Activated T-helper 2 cell treated with anti-CD3 and anti-CD28 coated beads, Interferon-gamma antibody, Interleukin-2, Interleukin-4, amounts not matched to agents 10 μg/mL and 5 μg/mL and 100 μg/mL, durations not matched to agents 14 hours and 24 hours and 36 hours (primary cell): ENCODE measurements at regions not wholly inside any gene's neighbourhood (a gene's known extent, or its start where the extent isn't known, plus 50 kb on each side); places are given as distances from the start of the nearest gene placed in this dataset.

Source experiments
- DNase-seq: peaks from one replicate; pipeline ENCODE4 v3.0.0; 2021; ENCODE audit warnings: low spot score
- H3K27ac Mint-ChIP-seq: one replicate; pipeline ENCODE4 v1.8.0; 2021; ENCODE audit warnings: mixed read lengths
- H3K27me3 Mint-ChIP-seq: one replicate; pipeline ENCODE4 v1.8.0; 2021; ENCODE audit warnings: low read depth, mixed read lengths
- H3K36me3 Mint-ChIP-seq: one replicate; pipeline ENCODE4 v1.8.0; 2021; ENCODE audit warnings: low read depth, mixed read lengths
- H3K4me1 Mint-ChIP-seq: one replicate; pipeline ENCODE4 v1.8.0; 2021; ENCODE audit warnings: low read depth, mixed read lengths
- H3K4me3 Mint-ChIP-seq: one replicate; pipeline ENCODE4 v1.8.0; 2021; ENCODE audit warnings: low read depth, mild to moderate bottlenecking, moderate library complexity, mixed read lengths
- H3K9me3 Mint-ChIP-seq: one replicate; pipeline ENCODE4 v1.8.0; 2021; ENCODE audit warnings: mixed read lengths
- intact Hi-C: fragments of 100-400 bp; cut with micrococcal nuclease; formaldehyde crosslinking; loops from one replicate; pipeline ENCODE4 v1.15.1; 2023

DNA sequence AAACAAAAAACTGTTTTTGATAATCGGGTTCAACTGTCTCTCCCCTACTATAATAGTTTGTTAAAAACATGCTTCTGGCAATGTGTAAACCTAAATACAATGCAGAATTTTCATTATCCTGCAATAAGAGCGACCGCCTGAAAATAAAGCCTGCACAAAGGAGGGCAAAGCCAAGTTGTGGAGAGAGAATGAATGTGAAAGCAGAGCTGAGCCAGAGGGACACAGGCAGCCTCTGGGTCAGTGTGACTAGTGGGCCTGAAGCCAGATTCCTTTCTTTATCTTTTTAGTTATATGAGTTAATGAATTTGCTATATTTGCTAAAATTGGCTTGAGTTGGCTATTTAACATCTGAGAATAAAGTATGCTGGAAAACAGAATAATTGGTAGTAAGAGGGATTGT is 615.2 kb downstream of the PLA2G4A start:
- H3K9me3 Mint-ChIP-seq, result peaks cover 3% of the 10 kb centered on the region
- no peaks in the 10 kb centered on the region for H3K36me3 Mint-ChIP-seq
- no peaks in the 10 kb centered on the region for H3K27me3 Mint-ChIP-seq
- no peaks in the 10 kb centered on the region for H3K4me1 Mint-ChIP-seq
- no peak overlapping the region for H3K4me3 Mint-ChIP-seq
- intact Hi-C loops, result no loop called here
- DNase-seq, result no peak
- H3K27ac Mint-ChIP-seq, result no peak overlapping the region

DNA sequence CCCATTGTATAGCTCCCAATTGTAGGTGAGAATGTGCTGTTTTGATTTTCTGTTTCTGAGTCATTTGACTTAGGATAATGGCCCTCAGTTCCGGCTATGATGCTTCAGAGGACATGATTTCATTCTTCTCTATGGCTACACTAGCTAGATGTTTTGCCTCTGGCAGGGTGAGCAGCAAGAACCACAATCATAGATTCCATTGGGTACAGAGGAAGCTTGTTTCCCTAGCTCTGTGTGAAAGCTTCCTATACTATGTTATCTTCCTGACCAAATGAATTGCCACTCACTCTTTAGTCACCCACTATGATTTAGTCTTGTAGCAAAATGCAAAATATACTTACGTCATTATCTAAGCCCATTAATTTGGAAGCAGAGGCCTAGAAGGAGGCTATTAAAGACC is 616.3 kb downstream of the PLA2G4A start:
- Mint-ChIP-seq H3K9me3 (peaks cover 3% of the 10 kb centered on the region), H3K27me3 (no peaks in the 10 kb centered on the region), H3K36me3 (no peaks in the 10 kb centered on the region), H3K27ac (no peak overlapping the region), H3K4me3 (no peak overlapping the region), H3K4me1 (no peaks in the 10 kb centered on the region)
- no peak for DNase-seq
- intact Hi-C loops, result no loop called here

- H3K36me3 Mint-ChIP-seq, result no peaks in the 10 kb centered on the region
- intact Hi-C loops, result no loop called here
- H3K27me3 Mint-ChIP-seq, result no peaks in the 10 kb centered on the region
- DNase-seq, result no peak
- H3K4me3 Mint-ChIP-seq, result no peak overlapping the region
- H3K9me3 Mint-ChIP-seq, result peaks cover 3% of the 10 kb centered on the region
- H3K4me1 Mint-ChIP-seq, result no peaks in the 10 kb centered on the region
- no peak overlapping the region for H3K27ac Mint-ChIP-seq
Observed at GRCh38 chr1:187451238-187451637, 622.5 kb downstream of the PLA2G4A start.

- Mint-ChIP-seq H3K4me3 (no peak overlapping the region), H3K36me3 (no peaks in the 10 kb centered on the region), H3K27me3 (no peaks in the 10 kb centered on the region), H3K4me1 (no peaks in the 10 kb centered on the region), H3K27ac (no peak overlapping the region), H3K9me3 (no peaks in the 10 kb centered on the region)
- DNase-seq, result no peak
- intact Hi-C loops, result no loop called here
Observed at GRCh38 chr1:187454010-187454409, 625.3 kb downstream of the PLA2G4A start.

DNA sequence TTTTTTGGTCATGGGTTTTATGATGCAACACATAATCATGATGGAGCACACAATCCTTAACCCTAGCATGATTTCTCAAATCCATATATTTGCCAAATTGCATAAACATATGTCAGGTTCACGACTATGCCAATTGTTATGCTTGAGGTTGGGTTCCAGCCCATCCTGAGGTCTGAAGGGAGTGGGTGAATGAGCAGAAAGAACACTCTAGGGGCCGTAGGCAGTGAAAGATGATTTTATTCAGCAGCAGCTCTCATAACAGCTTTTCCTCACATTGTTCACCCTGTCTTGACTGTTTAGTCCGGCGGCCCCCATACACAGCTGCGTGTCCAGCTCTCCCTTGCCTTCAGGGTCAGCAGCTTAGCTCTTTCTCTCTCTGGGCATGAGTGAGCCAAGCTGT is 627.7 kb downstream of the PLA2G4A start:
- no peak for DNase-seq
- no peak overlapping the region for H3K4me3 Mint-ChIP-seq
- no peak overlapping the region for H3K27ac Mint-ChIP-seq
- no peaks in the 10 kb centered on the region for H3K4me1 Mint-ChIP-seq
- H3K27me3 Mint-ChIP-seq, result no peaks in the 10 kb centered on the region
- peaks cover 4% of the 10 kb centered on the region for H3K9me3 Mint-ChIP-seq
- intact Hi-C loops, result no loop called here
- H3K36me3 Mint-ChIP-seq, result no peaks in the 10 kb centered on the region

DNA sequence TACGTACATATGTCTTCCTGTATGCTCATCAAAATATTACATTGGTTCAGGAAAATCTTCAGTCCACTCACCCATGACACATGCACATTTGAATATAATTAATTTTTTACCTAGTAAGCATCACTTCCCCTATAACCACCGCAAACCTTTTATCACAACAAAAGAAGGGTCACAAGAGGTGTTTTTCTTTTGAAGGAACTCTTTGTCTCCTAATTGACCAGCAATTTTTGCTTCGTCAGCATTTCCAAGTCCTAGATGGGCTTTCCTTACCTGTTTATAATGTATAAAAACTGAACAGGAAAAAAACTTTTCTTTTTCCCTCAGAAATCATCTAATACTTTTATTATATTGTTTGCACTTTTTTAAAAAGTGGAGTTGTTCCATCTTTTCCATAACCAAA is 631.3 kb downstream of the PLA2G4A start:
- Mint-ChIP-seq H3K36me3 (no peaks in the 10 kb centered on the region), H3K4me3 (no peak overlapping the region)

DNA sequence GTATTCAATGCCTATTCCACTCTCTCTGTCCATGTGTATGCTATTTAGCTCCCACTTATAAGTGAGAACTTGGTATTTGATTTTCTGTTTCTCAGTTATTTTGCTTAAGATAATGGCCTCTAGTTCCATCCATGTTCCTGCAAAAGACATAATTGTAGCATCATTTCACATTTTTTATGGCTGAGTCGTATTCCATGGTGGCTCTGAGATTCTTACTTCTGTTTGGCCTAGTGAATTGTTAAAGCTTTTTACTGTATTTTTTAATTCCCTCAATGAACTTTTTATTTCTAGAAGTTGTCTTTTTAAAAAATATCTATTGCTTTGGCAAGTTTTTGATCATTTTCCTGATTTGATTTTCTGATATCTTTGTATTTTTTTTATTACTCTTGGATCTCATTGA is 635.6 kb downstream of the PLA2G4A start:
- Mint-ChIP-seq H3K4me1 (no peaks in the 10 kb centered on the region), H3K36me3 (no peaks in the 10 kb centered on the region), H3K27ac (no peak overlapping the region), H3K4me3 (no peak overlapping the region), H3K9me3 (peaks cover 29% of the 10 kb centered on the region), H3K27me3 (no peaks in the 10 kb centered on the region)
- DNase-seq, result no peak
- intact Hi-C loops, result no loop called here

More for the DNA sequence above, 631.3 kb downstream of the PLA2G4A start:
- Mint-ChIP-seq H3K27me3 (no peaks in the 10 kb centered on the region), H3K27ac (no peak overlapping the region), H3K9me3 (peaks cover 24% of the 10 kb centered on the region), H3K4me1 (no peaks in the 10 kb centered on the region)
- intact Hi-C loops, result no loop called here
- DNase-seq, result no peak

- Mint-ChIP-seq H3K4me1 (no peaks in the 10 kb centered on the region), H3K9me3 (peaks cover 29% of the 10 kb centered on the region), H3K36me3 (no peaks in the 10 kb centered on the region), H3K27ac (no peak overlapping the region), H3K4me3 (no peak overlapping the region), H3K27me3 (no peaks in the 10 kb centered on the region)
- DNase-seq, result no peak
- intact Hi-C loops, result no loop called here
Observed at GRCh38 chr1:187465441-187465840, 636.7 kb downstream of the PLA2G4A start.

DNA sequence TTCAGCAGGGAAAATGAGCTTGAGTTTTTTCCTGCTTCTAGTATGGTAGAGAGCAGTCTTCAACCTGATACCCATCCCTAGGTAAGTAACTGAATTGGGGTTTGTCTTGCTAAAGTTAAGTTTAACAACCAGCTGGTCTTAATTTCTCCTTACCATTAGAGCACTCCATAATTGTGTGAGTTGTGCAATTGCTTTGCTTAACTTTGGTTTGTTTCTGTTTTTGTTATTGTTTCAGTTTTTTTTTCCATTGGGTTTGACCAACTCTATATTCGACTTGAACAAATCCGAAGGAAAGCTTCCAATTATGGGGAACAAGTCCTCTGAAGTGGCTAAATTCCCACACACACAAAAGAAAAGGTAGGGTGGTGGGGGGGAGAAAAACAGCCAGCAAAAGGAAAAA is 641.1 kb downstream of the PLA2G4A start:
- H3K9me3 Mint-ChIP-seq, result peaks cover 16% of the 10 kb centered on the region
- H3K27me3 Mint-ChIP-seq, result no peaks in the 10 kb centered on the region
- DNase-seq, result no peak
- H3K36me3 Mint-ChIP-seq, result no peaks in the 10 kb centered on the region
- no peaks in the 10 kb centered on the region for H3K4me1 Mint-ChIP-seq
- no peak overlapping the region for H3K27ac Mint-ChIP-seq
- H3K4me3 Mint-ChIP-seq, result no peak overlapping the region
- intact Hi-C loops, result no loop called here

DNA sequence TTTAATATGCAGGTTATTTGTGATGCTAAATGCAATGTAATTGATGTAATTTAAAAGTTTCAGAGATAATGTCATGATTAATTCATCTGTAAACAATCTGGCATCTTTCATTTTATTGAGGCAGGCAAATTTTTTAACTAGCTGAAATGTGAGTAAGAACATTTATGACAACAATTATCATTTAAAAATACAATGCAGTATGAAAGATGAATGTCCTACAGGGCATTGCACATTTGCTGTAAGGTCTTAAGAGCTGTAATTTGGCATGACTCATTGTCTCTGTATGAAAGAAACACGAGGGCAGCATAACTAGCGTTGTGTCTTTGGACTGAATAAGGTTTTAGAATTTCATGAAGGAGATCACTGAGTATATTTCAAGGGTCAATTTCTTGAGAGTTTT is 642.8 kb downstream of the PLA2G4A start:
- Mint-ChIP-seq H3K4me3 (no peak overlapping the region), H3K36me3 (no peaks in the 10 kb centered on the region), H3K27ac (no peak overlapping the region), H3K27me3 (no peaks in the 10 kb centered on the region), H3K9me3 (peaks cover 13% of the 10 kb centered on the region), H3K4me1 (no peaks in the 10 kb centered on the region)
- no peak for DNase-seq
- intact Hi-C loops, result no loop called here

- Mint-ChIP-seq H3K36me3 (no peaks in the 10 kb centered on the region), H3K4me1 (no peaks in the 10 kb centered on the region), H3K9me3 (peaks cover 8% of the 10 kb centered on the region), H3K27me3 (no peaks in the 10 kb centered on the region), H3K4me3 (no peak overlapping the region), H3K27ac (no peak overlapping the region)
- intact Hi-C loops, result no loop called here
- no peak for DNase-seq
Observed at GRCh38 chr1:187474336-187474735, 645.6 kb downstream of the PLA2G4A start.

DNA sequence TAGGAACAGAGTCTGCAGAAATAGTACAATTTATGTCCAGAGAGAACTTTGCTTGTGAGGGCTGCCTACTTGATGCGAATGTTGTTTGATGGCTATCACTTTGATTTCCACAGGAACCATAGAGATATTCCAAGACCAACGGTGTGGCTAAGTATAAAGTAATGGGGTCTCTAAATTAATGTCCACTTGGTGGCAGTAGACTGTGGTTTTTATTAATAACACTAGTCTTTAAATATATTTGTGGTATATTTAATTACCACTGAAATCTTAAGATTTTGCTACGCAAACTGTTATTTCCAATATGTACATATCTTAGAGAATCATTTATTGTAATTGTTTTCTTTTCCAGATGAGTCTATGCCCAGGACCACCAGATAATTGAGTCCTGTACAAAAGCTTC is 647.9 kb downstream of the PLA2G4A start:
- Mint-ChIP-seq H3K27me3 (no peaks in the 10 kb centered on the region), H3K36me3 (no peaks in the 10 kb centered on the region)

DNA sequence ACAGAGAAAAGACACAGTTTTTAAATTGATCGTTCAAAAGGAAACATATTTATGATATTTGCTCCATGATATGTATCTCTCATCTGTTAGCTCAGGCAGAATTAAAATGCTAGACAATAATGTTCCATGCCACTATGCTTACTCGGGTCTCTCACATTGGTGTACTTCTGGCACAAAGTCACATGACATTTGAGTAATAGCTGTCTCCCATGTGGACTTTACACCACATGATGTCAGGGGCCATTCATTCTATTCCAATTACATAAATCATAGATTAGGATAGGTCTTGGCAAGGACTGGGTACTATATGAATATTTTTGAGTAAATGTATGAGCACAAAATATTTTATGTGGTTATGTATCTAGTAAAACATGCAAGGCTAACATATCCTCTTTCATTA is 648.4 kb downstream of the PLA2G4A start:
- no peaks in the 10 kb centered on the region for H3K4me1 Mint-ChIP-seq
- intact Hi-C loops, result no loop called here

More for the DNA sequence above, 647.9 kb downstream of the PLA2G4A start:
- Mint-ChIP-seq H3K4me3 (no peak overlapping the region), H3K9me3 (peaks cover 5% of the 10 kb centered on the region), H3K27ac (no peak overlapping the region), H3K4me1 (no peaks in the 10 kb centered on the region)
- intact Hi-C loops, result no loop called here
- no peak for DNase-seq

DNA sequence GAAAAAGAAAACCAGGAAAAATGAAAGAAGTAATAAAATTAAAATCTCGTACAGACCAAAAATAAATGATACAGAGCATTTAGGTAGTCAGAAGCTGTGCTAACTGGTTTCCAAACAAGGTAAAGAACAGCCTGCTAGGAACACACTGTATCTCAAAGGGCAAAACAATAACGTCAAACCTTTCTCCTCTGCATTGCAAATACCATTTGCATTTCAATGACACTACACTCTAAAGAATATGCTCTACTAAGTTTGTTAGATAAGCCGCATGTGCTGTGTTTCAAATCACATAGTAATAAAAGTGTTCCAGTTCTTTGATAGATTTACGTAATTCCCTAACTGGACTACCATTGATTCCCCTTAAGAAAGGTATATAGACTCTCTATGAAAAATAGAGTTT is 648.8 kb downstream of the PLA2G4A start:
- H3K27ac Mint-ChIP-seq, result no peak overlapping the region
- no peak overlapping the region for H3K4me3 Mint-ChIP-seq
- no peaks in the 10 kb centered on the region for H3K9me3 Mint-ChIP-seq
- no peak for DNase-seq
- H3K36me3 Mint-ChIP-seq, result no peaks in the 10 kb centered on the region
- H3K27me3 Mint-ChIP-seq, result no peaks in the 10 kb centered on the region
- intact Hi-C loops, result no loop called here
- H3K4me1 Mint-ChIP-seq, result no peaks in the 10 kb centered on the region

More for the DNA sequence above, 648.4 kb downstream of the PLA2G4A start:
- Mint-ChIP-seq H3K9me3 (peaks cover 1% of the 10 kb centered on the region), H3K4me3 (no peak overlapping the region), H3K27me3 (no peaks in the 10 kb centered on the region), H3K36me3 (no peaks in the 10 kb centered on the region), H3K27ac (no peak overlapping the region)
- DNase-seq, result no peak
